ENCODE measurements at regions not wholly inside any gene's neighbourhood (a gene's known extent, or its start where the extent isn't known, plus 50 kb on each side); places are given as distances from the start of the nearest gene placed in this dataset.

- no peak for TF ChIP-seq GATA3 (IDR thresholded peaks at IDR 0.05; ENCODE audit: borderline replicate concordance)
- TF ChIP-seq CTCF (IDR thresholded peaks at IDR 0.05): no peak
- no peak for TF ChIP-seq POLR2A (IDR thresholded peaks at IDR 0.05; ENCODE audit: low read length)
- no peak for TF ChIP-seq FOSL2 (IDR thresholded peaks at IDR 0.05)
- no peak for TF ChIP-seq FOSL2 (CRISPR knock-in tag; IDR thresholded peaks at IDR 0.05)
- no peak for TF ChIP-seq CHD2 (IDR thresholded peaks at IDR 0.05; ENCODE audit: low read length, partially characterized antibody)
- TF ChIP-seq SMC3 (IDR thresholded peaks at IDR 0.05): no peak
Measured at GRCh38 chr15:35166730-35167359, 81.8 kb upstream of the NANOGP8 start.
